T-helper 2 cell treated with Interferon-gamma antibody and Interleukin-4, amounts not matched to agents 5 μg/mL and 100 μg/mL, for 36 hours (primary cell): ENCODE measurements at regions not wholly inside any gene's neighbourhood (a gene's known extent, or its start where the extent isn't known, plus 50 kb on each side); places are given as distances from the start of the nearest gene placed in this dataset.

Experiments
- DNase-seq: peaks from one replicate; pipeline ENCODE4 v3.0.0; 2021; ENCODE audit warnings: low spot score
- H3K27ac Mint-ChIP-seq: one replicate; pipeline ENCODE4 v1.8.0; 2021; ENCODE audit warnings: mild to moderate bottlenecking, mixed read lengths
- H3K27me3 Mint-ChIP-seq: one replicate; pipeline ENCODE4 v1.8.0; 2021; ENCODE audit warnings: low read depth, mixed read lengths
- H3K36me3 Mint-ChIP-seq: one replicate; pipeline ENCODE4 v1.8.0; 2021; ENCODE audit warnings: low read depth, mixed read lengths
- H3K4me1 Mint-ChIP-seq: one replicate; pipeline ENCODE4 v1.8.0; 2021; ENCODE audit warnings: low read depth, mixed read lengths
- H3K4me3 Mint-ChIP-seq: one replicate; pipeline ENCODE4 v1.8.0; 2022; ENCODE audit warnings: mild to moderate bottlenecking, moderate library complexity, mixed read lengths
- H3K9me3 Mint-ChIP-seq: one replicate; pipeline ENCODE4 v1.8.0; 2021; ENCODE audit warnings: mixed read lengths

- no peak for DNase-seq
- Mint-ChIP-seq H3K4me1 (peaks cover 5% of the 10 kb centered on the region), H3K36me3 (no peaks in the 10 kb centered on the region), H3K27ac (no peak overlapping the region), H3K9me3 (no peaks in the 10 kb centered on the region), H3K4me3 (no peak overlapping the region), H3K27me3 (no peaks in the 10 kb centered on the region)
Observed at GRCh38 chr4:22070256-22070655, 121.7 kb upstream of the KCNIP4 start.

GRCh38 chr4:22063613-22064012, 115.0 kb upstream of the KCNIP4 start:
- Mint-ChIP-seq H3K4me1 (no peaks in the 10 kb centered on the region), H3K36me3 (no peaks in the 10 kb centered on the region), H3K9me3 (peaks cover 4% of the 10 kb centered on the region), H3K4me3 (no peak overlapping the region), H3K27me3 (no peaks in the 10 kb centered on the region), H3K27ac (no peak overlapping the region)
- no peak for DNase-seq

- no peaks in the 10 kb centered on the region for H3K36me3 Mint-ChIP-seq
- H3K27me3 Mint-ChIP-seq: no peaks in the 10 kb centered on the region
- no peak overlapping the region for H3K4me3 Mint-ChIP-seq
- H3K27ac Mint-ChIP-seq: no peak overlapping the region
- DNase-seq: no peak
- no peaks in the 10 kb centered on the region for H3K4me1 Mint-ChIP-seq
- peaks cover 4% of the 10 kb centered on the region for H3K9me3 Mint-ChIP-seq
Observed at GRCh38 chr4:22062676-22063075, 114.1 kb upstream of the KCNIP4 start.

GRCh38 chr4:22055954-22056353, 107.4 kb upstream of the KCNIP4 start:
- DNase-seq: no peak
- Mint-ChIP-seq H3K36me3 (no peaks in the 10 kb centered on the region), H3K4me1 (no peaks in the 10 kb centered on the region), H3K27ac (no peak overlapping the region), H3K4me3 (no peak overlapping the region), H3K27me3 (no peaks in the 10 kb centered on the region), H3K9me3 (peaks cover 4% of the 10 kb centered on the region)

GRCh38 chr4:22052076-22052475, 103.5 kb upstream of the KCNIP4 start:
- Mint-ChIP-seq H3K27ac (no peak overlapping the region), H3K27me3 (no peaks in the 10 kb centered on the region), H3K4me3 (no peak overlapping the region), H3K36me3 (no peaks in the 10 kb centered on the region), H3K9me3 (no peaks in the 10 kb centered on the region), H3K4me1 (no peaks in the 10 kb centered on the region)
- DNase-seq: no peak

GRCh38 chr4:22048323-22048722, 99.8 kb upstream of the KCNIP4 start:
- DNase-seq: no peak
- H3K27me3 Mint-ChIP-seq: no peaks in the 10 kb centered on the region
- H3K36me3 Mint-ChIP-seq: no peaks in the 10 kb centered on the region
- no peak overlapping the region for H3K27ac Mint-ChIP-seq
- H3K4me3 Mint-ChIP-seq: no peak overlapping the region
- H3K9me3 Mint-ChIP-seq: no peaks in the 10 kb centered on the region
- H3K4me1 Mint-ChIP-seq: no peaks in the 10 kb centered on the region

- DNase-seq: no peak
- Mint-ChIP-seq H3K36me3 (no peaks in the 10 kb centered on the region), H3K4me1 (no peaks in the 10 kb centered on the region), H3K9me3 (no peaks in the 10 kb centered on the region), H3K27me3 (no peaks in the 10 kb centered on the region), H3K27ac (no peak overlapping the region), H3K4me3 (no peak overlapping the region)
Observed at GRCh38 chr4:22047793-22048192, 99.2 kb upstream of the KCNIP4 start.

GRCh38 chr4:22045051-22045630, 96.6 kb upstream of the KCNIP4 start:
- Mint-ChIP-seq H3K27ac (no peak overlapping the region), H3K36me3 (no peaks in the 10 kb centered on the region), H3K27me3 (no peaks in the 10 kb centered on the region), H3K4me3 (no peak overlapping the region), H3K9me3 (no peaks in the 10 kb centered on the region), H3K4me1 (no peaks in the 10 kb centered on the region)
- no peak for DNase-seq

GRCh38 chr4:22031423-22031822, 82.9 kb upstream of the KCNIP4 start:
- no peak overlapping the region for H3K27ac Mint-ChIP-seq
- H3K36me3 Mint-ChIP-seq: no peaks in the 10 kb centered on the region
- no peaks in the 10 kb centered on the region for H3K27me3 Mint-ChIP-seq
- no peak overlapping the region for H3K4me3 Mint-ChIP-seq
- H3K4me1 Mint-ChIP-seq: no peaks in the 10 kb centered on the region
- H3K9me3 Mint-ChIP-seq: no peaks in the 10 kb centered on the region
- DNase-seq: no peak

GRCh38 chr4:22030881-22031280, 82.3 kb upstream of the KCNIP4 start:
- DNase-seq: no peak
- Mint-ChIP-seq H3K4me3 (no peak overlapping the region), H3K36me3 (no peaks in the 10 kb centered on the region), H3K9me3 (no peaks in the 10 kb centered on the region), H3K4me1 (no peaks in the 10 kb centered on the region), H3K27me3 (no peaks in the 10 kb centered on the region), H3K27ac (no peak overlapping the region)

GRCh38 chr4:22030307-22030706, 81.7 kb upstream of the KCNIP4 start:
- no peaks in the 10 kb centered on the region for H3K9me3 Mint-ChIP-seq
- no peak for DNase-seq
- H3K4me3 Mint-ChIP-seq: no peak overlapping the region
- no peaks in the 10 kb centered on the region for H3K27me3 Mint-ChIP-seq
- no peak overlapping the region for H3K27ac Mint-ChIP-seq
- H3K4me1 Mint-ChIP-seq: no peaks in the 10 kb centered on the region
- H3K36me3 Mint-ChIP-seq: no peaks in the 10 kb centered on the region

GRCh38 chr4:22029803-22030202, 81.2 kb upstream of the KCNIP4 start:
- H3K4me3 Mint-ChIP-seq: no peak overlapping the region
- no peak for DNase-seq
- H3K4me1 Mint-ChIP-seq: no peaks in the 10 kb centered on the region
- no peaks in the 10 kb centered on the region for H3K36me3 Mint-ChIP-seq
- H3K9me3 Mint-ChIP-seq: no peaks in the 10 kb centered on the region
- H3K27ac Mint-ChIP-seq: no peak overlapping the region
- no peaks in the 10 kb centered on the region for H3K27me3 Mint-ChIP-seq

GRCh38 chr4:22021106-22021505, 72.5 kb upstream of the KCNIP4 start:
- DNase-seq: no peak
- Mint-ChIP-seq H3K4me3 (no peak overlapping the region), H3K4me1 (no peaks in the 10 kb centered on the region), H3K9me3 (no peaks in the 10 kb centered on the region), H3K27me3 (no peaks in the 10 kb centered on the region), H3K36me3 (no peaks in the 10 kb centered on the region), H3K27ac (no peak overlapping the region)

GRCh38 chr4:22020129-22020528, 71.6 kb upstream of the KCNIP4 start:
- no peaks in the 10 kb centered on the region for H3K36me3 Mint-ChIP-seq
- H3K27me3 Mint-ChIP-seq: no peaks in the 10 kb centered on the region
- no peaks in the 10 kb centered on the region for H3K4me1 Mint-ChIP-seq
- DNase-seq: no peak
- H3K27ac Mint-ChIP-seq: no peak overlapping the region
- H3K9me3 Mint-ChIP-seq: no peaks in the 10 kb centered on the region
- H3K4me3 Mint-ChIP-seq: no peak overlapping the region

- no peak for DNase-seq
- Mint-ChIP-seq H3K27me3 (no peaks in the 10 kb centered on the region), H3K4me3 (no peak overlapping the region), H3K36me3 (no peaks in the 10 kb centered on the region), H3K4me1 (no peaks in the 10 kb centered on the region), H3K9me3 (no peaks in the 10 kb centered on the region), H3K27ac (no peak overlapping the region)
Observed at GRCh38 chr4:22019676-22020075, 71.1 kb upstream of the KCNIP4 start.
